ENCODE measurements at regions not wholly inside any gene's neighbourhood (a gene's known extent, or its start where the extent isn't known, plus 50 kb on each side); places are given as distances from the start of the nearest gene placed in this dataset.
"Not testable (repeated sequence)": the region's sequence is repeated elsewhere in the genome, so short reads cannot be mapped to it uniquely, and the experiment has no call there.

DNA sequence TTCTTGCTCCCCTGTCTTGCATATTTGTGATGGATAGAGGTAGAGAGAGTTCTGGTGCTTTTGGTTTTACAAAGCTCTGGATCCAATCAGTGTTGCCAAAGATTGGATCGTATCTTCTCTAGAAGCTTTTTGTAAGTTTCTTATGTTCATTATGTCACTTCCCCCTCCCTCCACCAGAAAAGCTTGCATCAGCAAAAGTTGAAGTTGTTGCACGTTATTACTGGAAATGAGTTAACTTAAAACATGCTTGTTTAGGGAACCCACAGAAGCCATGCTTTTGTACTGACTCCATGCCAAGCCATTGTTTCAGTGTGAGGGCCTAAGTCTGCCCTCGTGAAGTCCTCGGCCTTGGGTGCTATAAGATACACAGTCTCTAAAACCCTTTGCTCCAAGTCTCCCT is 186.5 kb downstream of the ERCC6L2 start:
- no peak for DNase-seq

DNA sequence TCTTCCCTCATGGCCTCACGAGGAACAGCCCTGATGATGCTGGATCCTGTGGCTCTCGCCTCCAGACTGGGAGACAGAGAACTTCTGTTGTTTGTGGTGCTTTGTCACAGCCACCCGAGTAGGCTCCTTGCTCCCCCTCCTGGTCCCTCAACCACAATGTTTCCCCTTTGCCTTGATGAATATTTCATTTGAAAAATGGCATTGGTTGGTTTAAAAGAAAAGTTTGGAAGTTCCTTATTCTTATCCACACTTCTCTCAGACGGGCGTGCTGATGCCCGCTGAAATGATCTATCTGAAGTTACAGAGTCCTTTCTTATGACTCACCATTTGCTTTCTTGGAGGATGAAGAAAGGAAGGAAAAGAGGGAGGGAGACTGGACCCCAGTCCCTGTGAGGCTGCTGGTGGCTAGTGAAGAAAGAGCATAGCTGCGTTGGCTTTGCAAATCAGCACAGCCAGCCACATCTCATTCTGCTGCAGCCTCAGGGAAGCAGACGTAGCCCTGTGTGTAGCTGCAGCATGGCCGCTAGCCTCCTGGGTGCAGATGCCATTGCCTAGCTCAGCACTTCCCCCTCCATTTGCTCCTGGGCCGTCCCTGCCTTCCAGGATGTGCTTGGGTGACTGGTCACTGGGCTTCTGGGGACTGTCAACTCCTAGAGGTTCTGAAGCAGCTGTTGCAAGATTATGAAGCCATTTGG is 185.9 kb downstream of the ERCC6L2 start:
- DNase-seq, result peak; percentile 26

DNA sequence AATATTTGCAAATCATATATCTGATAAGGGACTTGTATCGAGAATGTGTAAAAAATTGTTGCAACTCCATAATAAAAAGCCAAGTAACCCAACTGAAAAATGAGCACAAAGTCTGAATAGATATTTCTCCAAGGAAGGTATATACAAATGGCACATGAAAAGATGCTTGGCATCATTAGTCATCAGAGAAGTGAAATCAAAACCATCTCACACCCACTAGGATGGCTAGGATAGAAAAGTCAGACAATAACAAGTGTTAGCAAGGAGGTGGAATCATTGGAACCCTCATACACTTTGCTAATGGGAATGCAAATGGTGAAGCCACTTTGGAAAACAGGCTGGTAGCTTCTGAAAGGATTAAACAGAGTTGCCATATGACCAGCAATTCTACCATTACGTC is 182.7 kb downstream of the ERCC6L2 start:
- no peak for DNase-seq

DNA sequence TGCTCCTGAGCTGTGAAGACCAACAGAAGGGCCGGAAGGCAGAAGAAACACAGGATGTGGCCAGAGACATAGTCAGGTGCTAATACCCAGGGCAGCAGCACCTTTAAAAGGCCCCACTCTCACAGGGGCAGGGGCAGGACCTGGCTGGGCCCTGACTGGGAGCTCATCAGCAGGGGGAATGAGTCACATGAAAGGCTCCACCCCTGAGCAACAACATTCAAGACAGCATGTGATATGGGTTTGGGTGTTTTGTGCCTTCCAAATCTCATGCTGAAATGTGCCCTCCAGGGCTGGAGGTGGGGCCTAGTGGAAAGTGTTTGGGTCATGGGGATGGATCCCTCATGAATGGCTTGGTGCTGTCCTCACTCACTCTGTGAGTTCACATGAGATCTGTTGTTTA is 181.7 kb downstream of the ERCC6L2 start:
- no peak for DNase-seq

DNA sequence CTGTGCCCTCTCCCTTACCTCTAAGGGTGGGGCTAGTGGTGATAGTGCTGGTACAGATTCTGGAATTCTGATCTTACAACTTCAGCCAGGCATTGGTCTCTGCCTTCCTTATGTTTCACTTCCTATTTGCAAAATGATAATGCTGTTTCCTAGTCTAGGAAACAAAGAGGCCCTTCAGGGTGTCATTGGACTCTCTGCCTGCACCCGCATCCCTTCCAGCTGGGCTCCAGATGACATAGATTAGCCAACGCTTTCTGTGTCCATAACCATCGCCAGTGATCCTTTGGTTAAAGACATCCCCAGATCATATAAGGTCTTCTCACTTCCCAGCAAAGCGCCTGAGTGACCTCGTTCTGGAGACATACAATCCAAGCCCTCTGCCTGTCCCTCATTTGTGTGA is 180.7 kb downstream of the ERCC6L2 start:
- DNase-seq, result no peak

- DNase-seq, result not testable (repeated sequence)
Observed at GRCh38 chr9:96054248-96054647, 178.8 kb downstream of the ERCC6L2 start.

GRCh38 chr9:96052686-96053085 is 177.2 kb downstream of the ERCC6L2 start:
- DNase-seq, result no peak

GRCh38 chr9:96051423-96051822 is 175.9 kb downstream of the ERCC6L2 start:
- no peak for DNase-seq

- DNase-seq, result no peak
Observed at GRCh38 chr9:96050861-96051155, 175.3 kb downstream of the ERCC6L2 start.

- DNase-seq, result no peak
Observed at GRCh38 chr9:96050048-96050860, 174.8 kb downstream of the ERCC6L2 start.

- DNase-seq, result no peak
Observed at GRCh38 chr9:96048956-96049831, 173.7 kb downstream of the ERCC6L2 start.

DNA sequence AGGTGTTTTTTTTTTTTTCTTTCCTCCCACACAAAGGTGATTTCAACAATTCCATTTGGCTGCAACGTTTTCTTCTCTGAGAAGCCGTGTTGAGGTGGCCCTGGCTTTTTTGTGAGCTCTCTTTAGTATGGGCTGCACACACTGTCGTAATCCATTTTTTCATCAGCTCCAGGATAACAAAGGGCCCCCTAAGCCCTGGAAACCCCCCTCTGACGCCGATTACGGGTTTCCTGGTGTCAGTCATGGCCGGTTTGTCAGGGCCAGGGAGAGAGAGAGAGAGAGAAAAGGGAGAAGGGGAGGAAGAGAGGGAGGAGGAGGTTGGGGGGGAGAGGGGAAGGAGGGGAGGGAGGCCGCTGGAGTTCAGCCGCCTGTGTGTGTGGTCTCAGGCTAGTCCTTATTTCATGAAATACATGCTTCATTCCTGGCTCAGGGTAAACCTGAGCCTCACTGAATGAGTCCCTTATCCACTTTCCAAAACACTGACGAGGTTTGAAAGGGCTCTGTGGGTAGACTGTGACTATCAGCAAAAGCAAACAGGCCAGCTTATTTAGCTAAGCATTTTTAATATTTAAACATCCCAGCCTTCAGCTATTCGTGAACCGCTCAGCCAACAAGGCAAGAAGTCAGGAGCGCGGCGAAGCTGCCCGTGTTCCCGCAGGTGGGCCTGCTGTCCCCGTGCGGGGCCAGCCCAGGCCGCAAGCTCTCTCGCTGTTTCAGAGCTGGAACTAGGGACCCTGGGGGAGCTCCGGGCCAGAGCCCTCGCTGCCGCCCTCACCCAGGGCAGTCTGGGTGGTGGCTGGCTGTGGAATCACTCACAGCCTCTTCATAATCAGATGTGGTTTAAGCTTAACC is 172.8 kb downstream of the ERCC6L2 start:
- no peak for DNase-seq

GRCh38 chr9:96047741-96048103 is 172.2 kb downstream of the ERCC6L2 start:
- DNase-seq, result no peak

DNA sequence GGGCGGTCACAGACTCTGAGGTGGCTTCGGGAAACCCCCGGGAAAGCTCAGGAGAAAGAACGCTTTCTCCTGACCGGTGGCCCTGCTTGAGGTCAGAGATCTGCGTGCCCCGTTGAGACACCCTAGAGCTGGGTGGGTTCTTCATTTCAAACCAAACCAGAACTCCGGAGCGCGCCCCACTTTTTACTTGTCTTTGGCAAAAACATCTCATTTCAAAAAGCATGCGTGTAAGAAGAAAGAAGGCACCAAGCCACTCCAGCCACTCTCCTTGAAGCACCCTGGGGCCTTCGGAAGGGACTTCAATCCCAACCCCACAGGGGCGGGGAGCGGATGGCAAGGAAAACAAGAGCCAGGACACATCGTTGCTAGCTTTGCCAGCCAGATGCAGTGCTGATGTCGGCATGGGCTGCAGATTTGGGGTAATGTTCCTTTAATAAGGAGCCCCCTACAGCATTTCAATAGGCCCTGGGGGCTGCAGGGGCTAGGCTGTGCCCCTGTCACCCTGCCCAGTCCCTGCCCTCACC is 171.7 kb downstream of the ERCC6L2 start:
- no peak for DNase-seq

DNA sequence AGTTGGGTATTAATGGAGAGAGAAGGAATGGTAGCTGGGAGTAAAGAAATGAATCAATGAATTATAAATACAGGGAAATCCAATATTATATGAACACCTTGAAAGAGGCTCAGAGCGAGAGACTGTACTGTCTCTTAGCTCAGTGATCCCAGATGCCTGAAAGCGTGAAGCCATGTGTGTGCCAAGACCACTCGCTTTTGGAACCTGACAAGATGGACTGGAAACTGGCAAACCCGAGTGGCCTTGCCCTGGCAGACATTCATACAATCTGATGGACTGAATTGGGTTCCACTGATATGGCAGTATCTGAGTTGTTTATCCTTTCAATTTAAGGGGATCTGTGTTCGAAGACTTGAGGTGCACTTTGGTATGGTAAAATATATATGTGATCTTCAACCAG is 170.3 kb downstream of the ERCC6L2 start:
- no peak for DNase-seq

DNA sequence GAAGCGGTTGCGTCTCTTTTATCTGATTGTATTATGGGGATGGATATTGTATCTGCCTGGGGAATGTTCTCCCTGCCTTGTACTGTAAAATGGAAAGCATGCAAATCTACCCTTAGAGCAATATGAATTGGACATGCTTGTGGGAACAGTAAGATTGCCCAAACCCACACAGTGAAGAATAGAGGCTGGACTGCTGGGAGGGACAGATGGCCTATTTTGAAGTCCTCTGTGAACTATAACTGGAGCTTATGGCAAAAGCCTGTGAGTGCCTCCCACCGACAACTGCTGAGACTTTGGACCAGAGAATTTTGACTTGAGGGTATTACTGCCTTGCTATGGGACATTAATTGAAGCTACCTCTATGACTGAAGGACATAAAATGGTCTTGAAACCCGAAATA is 168.9 kb downstream of the ERCC6L2 start:
- no peak for DNase-seq

DNA sequence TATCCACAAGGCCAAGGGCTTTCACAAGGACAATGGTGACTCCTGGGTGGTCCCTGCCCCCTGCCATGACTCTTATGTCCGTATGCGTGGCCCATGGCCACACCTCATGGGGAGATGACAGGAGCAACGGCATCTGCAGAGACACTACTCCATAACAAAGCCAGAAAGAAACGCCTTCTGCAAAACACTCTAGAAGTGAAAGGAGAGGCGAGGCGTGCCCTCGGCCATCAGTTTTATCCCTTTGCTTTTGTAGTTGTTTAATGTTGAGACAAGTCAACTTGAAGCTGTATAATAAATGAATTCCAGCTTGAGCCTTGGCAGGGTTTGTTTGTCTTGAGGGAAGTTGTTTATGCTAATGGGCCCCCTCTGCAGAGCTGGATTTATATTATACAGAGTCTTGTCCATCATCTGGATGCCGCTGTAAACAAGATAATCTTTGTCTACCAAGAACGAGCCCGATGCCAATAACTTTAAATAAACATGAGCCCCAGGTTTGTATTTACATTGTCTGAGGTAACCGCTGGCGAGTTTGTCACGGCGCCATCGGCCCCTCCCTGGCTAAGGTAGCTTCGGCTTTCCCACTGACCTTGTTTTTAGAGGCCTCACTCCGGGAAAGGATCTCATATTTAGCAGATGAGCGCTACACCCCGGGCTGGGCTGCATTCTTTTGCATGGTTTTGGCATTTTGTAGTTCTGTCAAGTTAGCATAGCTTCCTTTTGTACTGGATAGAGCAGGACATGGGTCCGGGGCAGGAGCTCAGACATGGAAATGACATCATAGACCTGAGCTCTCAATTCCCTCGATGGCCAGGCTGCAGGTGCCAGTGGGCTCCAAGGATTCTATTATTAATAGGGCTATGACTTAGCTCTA is 165.3 kb downstream of the ERCC6L2 start:
- DNase-seq, result no peak

DNA sequence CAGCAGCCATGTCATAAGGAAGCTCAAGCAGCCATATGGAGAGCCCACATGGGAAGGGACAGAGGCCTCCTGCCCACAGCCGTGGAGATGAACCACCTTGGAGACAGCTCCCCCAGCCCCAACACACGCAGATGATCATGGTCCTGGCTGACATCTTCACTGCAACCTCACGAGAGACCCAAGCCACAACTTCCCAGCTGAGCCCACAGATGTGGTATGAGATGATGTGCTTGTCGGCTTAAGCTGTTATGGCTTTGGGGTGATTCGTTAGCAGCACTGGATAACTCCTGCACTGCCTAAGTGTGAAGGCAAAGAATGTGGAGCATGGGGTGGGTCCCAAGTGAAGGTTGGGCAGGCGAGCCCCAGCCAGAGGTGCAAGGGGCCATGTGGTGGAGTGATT is 163.4 kb downstream of the ERCC6L2 start:
- no peak for DNase-seq

- DNase-seq, result no peak
Observed at GRCh38 chr9:96038271-96038670, 162.8 kb downstream of the ERCC6L2 start.

DNA sequence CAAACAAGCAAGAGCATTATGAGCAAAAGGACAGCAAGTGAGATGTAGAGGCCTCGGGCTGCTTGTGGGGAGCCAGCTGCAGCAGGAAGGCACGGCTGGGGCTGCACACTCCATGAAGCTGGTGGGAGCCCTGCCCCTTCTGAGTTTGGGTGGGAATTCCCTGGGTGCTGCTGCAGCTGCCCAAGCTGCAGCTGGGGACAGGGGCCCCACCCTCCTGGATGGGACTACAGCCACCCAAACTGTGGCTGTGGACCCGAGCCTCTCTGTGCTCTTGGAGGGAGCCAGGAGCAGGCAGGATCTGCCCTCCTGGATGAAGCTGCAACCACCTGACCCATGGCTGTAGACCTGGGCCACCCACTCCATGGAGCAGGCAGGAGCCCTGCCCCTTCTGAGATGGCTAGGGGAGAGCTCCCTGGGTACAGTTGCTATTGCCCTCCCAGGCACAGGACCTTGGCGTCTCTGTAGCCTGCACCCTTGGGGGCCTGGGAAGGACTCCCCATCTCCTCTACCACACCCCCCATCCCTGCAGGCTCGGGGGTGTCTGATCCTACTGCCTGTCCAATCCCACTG is 159.1 kb downstream of the ERCC6L2 start:
- no peak for DNase-seq

DNA sequence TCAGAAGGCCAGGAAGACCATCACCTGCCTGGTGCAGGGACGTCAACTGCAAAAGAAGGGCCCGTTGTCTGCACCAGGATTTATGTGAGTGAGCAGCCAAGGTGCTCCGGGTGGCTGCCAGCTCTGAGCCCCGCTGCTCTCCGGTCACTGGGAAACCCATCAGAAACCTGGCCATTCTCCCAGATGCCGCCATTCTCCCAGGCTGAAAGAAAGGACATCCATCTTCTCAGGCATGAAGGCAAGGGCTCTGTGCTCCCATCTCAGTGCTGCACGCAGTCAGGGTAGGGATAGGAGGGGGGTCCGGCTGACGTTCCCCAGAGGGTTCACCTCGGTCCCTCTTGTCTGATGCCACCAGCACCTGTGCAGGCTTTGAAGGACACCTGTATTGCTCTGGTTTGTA is 158.4 kb downstream of the ERCC6L2 start:
- DNase-seq, result no peak
